Stimulated activated naive CD8-positive, alpha-beta T cell treated with anti-CD3 and anti-CD28 coated beads, Interleukin-15, Interleukin-2, amounts not matched to agents 100 ng/mL and 50 ng/mL, for 24 hours (primary cell): ENCODE measurements at regions not wholly inside any gene's neighbourhood (a gene's known extent, or its start where the extent isn't known, plus 50 kb on each side); places are given as distances from the start of the nearest gene placed in this dataset.

Source experiments
- H3K27ac Mint-ChIP-seq: one replicate; pipeline ENCODE4 v1.8.0; 2021; ENCODE audit warnings: mild to moderate bottlenecking, mixed read lengths
- H3K27me3 Mint-ChIP-seq: one replicate; pipeline ENCODE4 v1.8.0; 2021; ENCODE audit warnings: mixed read lengths
- H3K36me3 Mint-ChIP-seq: one replicate; pipeline ENCODE4 v1.8.0; 2021; ENCODE audit warnings: low read depth, mixed read lengths
- H3K4me1 Mint-ChIP-seq: one replicate; pipeline ENCODE4 v1.8.0; 2021; ENCODE audit warnings: low read depth, mixed read lengths
- H3K4me3 Mint-ChIP-seq: one replicate; pipeline ENCODE4 v1.8.0; 2021; ENCODE audit warnings: mild to moderate bottlenecking, mixed read lengths
- H3K9me3 Mint-ChIP-seq: one replicate; pipeline ENCODE4 v1.8.0; 2021; ENCODE audit warnings: mixed read lengths

DNA sequence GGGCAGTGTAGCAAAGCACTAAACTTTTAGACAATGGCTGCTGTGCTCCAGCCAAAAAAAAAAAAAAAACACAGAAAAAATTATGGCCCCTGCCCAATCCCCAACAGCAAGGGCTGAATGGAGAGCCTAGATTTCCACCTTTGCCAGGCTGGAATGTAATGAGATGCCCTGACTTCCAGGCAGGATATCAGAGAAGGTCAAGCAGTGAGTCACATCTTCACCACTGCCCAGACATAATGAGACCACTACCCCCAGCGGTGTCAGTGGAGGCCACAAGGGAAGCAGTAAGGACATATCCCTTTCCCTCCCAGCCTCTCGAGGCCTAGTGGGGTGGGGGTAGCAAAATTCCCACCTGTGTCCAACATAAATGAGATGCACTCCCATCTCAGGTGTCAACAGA is 216.3 kb upstream of the LEF1 start:
- H3K4me3 Mint-ChIP-seq = no peak overlapping the region
- peaks cover 5% of the 10 kb centered on the region for H3K27me3 Mint-ChIP-seq
- H3K27ac Mint-ChIP-seq = no peak overlapping the region
- no peaks in the 10 kb centered on the region for H3K36me3 Mint-ChIP-seq
- no peaks in the 10 kb centered on the region for H3K9me3 Mint-ChIP-seq
- H3K4me1 Mint-ChIP-seq = no peaks in the 10 kb centered on the region

DNA sequence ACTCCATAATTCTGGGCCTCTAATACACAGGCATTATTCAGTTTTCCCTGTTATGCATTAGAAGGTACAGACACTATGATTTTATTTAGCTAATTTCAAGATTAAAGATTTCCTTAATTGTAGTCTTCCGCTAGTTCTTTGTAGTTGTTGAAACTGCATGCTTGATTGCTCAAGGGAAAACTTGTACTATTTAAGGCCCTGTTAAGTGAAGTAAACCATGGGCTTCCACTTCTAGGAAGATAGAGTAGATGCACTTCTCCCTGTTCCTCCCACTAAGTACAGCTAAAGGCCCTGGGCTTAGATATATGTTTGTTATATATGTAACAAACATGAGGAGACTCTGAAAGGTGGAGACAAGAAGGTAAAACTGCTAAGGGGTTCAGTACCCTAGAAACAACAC is 215.8 kb upstream of the LEF1 start:
- peaks cover 5% of the 10 kb centered on the region for H3K27me3 Mint-ChIP-seq
- no peak overlapping the region for H3K4me3 Mint-ChIP-seq
- H3K9me3 Mint-ChIP-seq = peaks cover 3% of the 10 kb centered on the region
- no peaks in the 10 kb centered on the region for H3K4me1 Mint-ChIP-seq
- H3K36me3 Mint-ChIP-seq = no peaks in the 10 kb centered on the region
- no peak overlapping the region for H3K27ac Mint-ChIP-seq

DNA sequence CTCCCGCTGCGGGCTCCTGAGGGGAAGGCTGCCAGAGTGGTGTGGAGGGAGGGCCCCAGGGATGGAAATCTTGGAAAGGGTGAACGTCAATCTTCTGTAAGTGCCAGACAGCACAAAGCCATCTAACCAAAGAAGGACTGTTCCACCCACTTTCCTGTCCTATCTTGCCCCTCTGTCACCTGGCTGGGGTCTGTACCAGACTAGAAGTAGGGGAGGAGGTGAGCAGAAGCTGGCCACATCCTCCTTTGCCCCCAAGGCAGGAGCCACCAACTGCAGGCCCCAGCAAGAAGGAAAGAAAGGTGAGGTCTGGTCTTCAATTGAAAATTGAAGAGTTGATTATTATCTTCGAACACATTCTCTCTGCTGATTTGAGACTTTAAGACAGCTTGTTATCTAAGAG is 214.4 kb upstream of the LEF1 start:
- no peaks in the 10 kb centered on the region for H3K4me1 Mint-ChIP-seq
- no peak overlapping the region for H3K27ac Mint-ChIP-seq
- no peak overlapping the region for H3K4me3 Mint-ChIP-seq
- peaks cover 9% of the 10 kb centered on the region for H3K27me3 Mint-ChIP-seq
- H3K9me3 Mint-ChIP-seq = peaks cover 4% of the 10 kb centered on the region
- H3K36me3 Mint-ChIP-seq = no peaks in the 10 kb centered on the region

DNA sequence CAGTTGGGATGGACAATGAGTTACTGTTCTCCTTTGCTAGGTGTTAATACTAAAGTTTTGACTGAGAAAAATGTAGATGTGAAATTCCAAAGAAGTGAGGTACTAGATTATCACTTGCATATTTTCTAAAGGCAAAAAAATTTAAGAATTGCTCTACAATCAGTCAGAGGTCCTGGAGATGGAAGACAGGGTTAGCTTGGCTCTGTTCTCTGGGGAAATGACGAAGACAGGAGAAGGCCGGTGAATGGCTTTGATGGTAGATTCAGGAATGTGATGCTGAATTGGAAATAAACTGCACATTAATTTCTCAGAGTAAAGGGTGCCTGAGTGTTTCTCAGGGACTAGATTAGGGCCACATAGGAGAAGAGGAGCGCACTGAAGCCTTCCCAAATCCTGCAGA is 214.0 kb upstream of the LEF1 start:
- Mint-ChIP-seq H3K4me1 (no peaks in the 10 kb centered on the region), H3K27me3 (peaks cover 9% of the 10 kb centered on the region), H3K27ac (no peak overlapping the region), H3K36me3 (no peaks in the 10 kb centered on the region), H3K9me3 (peaks cover 4% of the 10 kb centered on the region), H3K4me3 (no peak overlapping the region)

DNA sequence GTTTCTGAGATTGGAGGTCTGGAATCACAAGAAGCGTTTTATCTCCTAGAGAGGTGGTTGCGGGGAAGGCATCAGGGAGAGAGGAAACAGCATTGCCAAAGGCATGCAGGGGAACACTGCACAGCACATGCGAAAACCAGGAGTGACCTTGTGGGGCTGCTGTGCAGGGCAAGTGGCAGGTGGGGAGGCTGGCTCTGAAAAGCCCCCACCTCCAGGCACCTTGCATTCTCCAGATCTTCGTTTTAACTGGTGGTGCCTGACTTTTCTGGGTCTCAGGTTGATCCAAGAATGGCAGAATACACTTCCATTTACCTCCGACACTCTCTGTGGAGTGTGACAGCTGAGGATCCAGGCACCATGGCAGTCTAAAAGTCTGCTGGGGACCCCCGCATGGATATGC is 209.4 kb upstream of the LEF1 start:
- Mint-ChIP-seq H3K27ac (no peak overlapping the region), H3K4me1 (peaks cover 4% of the 10 kb centered on the region), H3K9me3 (peaks cover 4% of the 10 kb centered on the region), H3K4me3 (no peak overlapping the region), H3K36me3 (no peaks in the 10 kb centered on the region), H3K27me3 (peaks cover 8% of the 10 kb centered on the region)

DNA sequence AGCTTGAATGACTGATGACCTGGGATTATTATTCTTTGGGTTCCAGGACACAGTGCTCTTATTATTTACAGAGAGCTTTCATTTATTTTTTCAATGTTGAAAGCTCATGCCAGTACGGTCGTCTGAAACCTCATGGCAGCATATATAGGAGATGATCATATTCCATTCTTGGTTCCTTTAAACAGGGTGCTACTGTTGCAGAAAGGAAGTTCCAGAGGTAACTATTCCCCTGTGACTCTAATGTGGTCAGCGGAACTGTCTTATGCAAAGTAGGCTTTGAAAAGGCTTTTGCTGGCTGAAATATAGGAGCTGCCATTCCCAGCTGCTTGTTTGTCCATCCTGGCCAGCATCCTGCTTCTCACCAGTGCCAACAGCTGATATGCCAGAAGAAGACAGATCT is 208.3 kb upstream of the LEF1 start:
- Mint-ChIP-seq H3K27ac (no peak overlapping the region), H3K4me3 (no peak overlapping the region), H3K4me1 (peaks cover 12% of the 10 kb centered on the region), H3K27me3 (peaks cover 12% of the 10 kb centered on the region), H3K36me3 (no peaks in the 10 kb centered on the region), H3K9me3 (peaks cover 4% of the 10 kb centered on the region)

DNA sequence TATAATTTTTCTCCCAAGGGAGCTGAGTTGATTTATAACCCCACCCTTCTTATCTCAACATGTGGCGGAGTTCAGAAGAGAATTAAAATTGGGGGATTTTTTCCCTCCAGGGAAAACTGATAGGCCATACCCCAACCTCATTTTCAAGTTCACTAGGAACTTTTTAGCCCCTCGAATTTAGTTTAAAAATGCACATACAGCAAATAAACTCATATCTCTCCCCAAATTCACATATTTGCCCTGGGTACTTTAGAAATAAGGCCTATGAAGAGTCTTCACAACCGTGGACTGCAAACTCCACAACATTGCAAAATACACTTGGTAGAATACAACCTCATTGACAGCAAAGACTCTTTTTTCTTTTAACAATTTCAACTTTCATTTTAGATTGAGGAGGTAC is 206.7 kb upstream of the LEF1 start:
- H3K27ac Mint-ChIP-seq = no peak overlapping the region
- peaks cover 4% of the 10 kb centered on the region for H3K9me3 Mint-ChIP-seq
- no peak overlapping the region for H3K4me3 Mint-ChIP-seq
- H3K4me1 Mint-ChIP-seq = peaks cover 25% of the 10 kb centered on the region
- no peaks in the 10 kb centered on the region for H3K36me3 Mint-ChIP-seq
- peaks cover 19% of the 10 kb centered on the region for H3K27me3 Mint-ChIP-seq

DNA sequence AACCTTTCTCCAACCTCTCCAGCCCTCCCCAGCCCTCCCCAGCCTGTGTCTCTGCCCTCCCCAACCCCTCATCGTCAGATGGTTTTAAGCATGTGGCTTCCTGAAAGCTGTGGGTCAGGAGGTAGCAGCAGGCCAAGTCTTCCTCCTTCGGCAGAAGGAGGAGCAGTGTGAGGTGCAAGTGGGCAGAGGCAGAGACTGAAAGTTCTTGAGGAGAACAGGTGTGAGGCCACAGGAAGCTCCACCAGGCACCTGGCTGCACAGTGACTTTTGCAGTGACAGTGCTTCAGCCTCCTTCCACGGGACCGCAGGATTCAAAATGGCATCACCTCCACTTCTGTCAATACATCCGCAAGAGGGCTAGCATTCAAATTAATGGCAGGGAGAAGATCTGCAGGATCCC is 203.9 kb upstream of the LEF1 start:
- H3K9me3 Mint-ChIP-seq = no peaks in the 10 kb centered on the region
- H3K4me1 Mint-ChIP-seq = peaks cover 36% of the 10 kb centered on the region
- no peak overlapping the region for H3K4me3 Mint-ChIP-seq
- H3K27ac Mint-ChIP-seq = no peak overlapping the region
- H3K27me3 Mint-ChIP-seq = peaks cover 20% of the 10 kb centered on the region
- no peaks in the 10 kb centered on the region for H3K36me3 Mint-ChIP-seq

DNA sequence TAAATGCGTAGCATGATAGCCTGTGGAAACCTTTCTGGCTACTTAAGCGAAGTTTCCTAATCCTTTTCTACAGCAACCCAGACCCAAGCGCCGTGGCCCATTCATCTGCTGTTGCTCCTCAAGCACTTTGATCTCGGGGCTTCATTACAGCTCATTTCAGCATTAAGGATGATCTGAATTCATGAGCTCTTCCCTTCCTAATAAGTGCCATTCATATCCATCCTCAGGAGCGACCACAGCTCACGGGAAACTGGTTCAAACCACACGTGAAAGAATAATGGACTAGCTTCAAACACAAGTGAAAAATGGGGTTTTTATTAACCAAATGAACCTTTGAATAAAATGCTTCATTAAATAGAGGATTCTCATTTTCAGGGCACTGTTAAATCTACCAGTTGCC is 202.6 kb upstream of the LEF1 start:
- peaks cover 36% of the 10 kb centered on the region for H3K4me1 Mint-ChIP-seq

DNA sequence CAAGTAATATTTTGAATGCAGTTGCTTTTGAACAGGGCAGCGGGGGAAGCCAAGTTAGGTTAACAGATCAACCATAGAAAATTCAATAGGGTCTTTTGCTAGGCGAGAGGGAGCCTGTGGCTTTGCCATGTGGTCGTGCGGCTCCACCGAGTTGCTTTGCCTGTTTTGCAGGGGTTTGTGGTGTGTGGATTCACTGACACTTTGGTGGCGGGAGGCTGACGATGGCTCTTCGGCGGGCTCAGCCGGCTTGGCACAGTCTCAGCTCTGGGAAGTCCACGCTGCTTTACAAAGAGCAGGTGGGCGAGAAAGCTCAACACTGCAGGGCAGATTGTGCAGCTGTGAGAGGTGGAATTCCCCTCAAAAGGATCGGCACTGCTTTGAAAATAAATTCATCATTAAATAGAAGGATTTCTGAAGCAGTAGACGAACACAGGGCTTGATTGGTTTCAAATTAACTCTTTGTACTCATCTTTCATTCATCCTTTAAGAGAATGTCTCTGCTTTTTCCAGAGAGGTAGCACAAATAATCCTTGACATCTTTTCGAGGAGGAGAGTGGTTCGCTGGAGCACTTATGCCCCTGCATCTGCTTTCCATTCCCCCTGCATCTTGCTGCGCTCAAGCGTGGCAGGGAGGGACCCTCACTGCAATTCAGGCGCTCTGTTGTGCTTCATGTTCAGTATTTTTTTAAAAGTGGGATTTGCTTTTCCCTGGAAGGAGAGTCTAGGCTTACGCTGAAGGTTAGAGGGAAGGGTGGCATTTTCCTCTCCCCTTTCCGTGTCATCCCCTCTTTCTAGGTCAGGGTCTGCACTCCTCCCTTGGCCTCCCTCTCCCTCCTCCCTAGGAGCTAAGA is 201.8 kb upstream of the LEF1 start:
- Mint-ChIP-seq H3K4me1 (peaks cover 36% of the 10 kb centered on the region), H3K4me3 (peak overlapping the region; percentile 78), H3K9me3 (no peaks in the 10 kb centered on the region), H3K36me3 (no peaks in the 10 kb centered on the region), H3K27ac (peak overlapping the region; percentile 82), H3K27me3 (peaks cover 20% of the 10 kb centered on the region)

More for the DNA sequence above, 202.6 kb upstream of the LEF1 start:
- no peaks in the 10 kb centered on the region for H3K9me3 Mint-ChIP-seq
- no peaks in the 10 kb centered on the region for H3K36me3 Mint-ChIP-seq
- H3K4me3 Mint-ChIP-seq = peak overlapping the region; percentile 78
- H3K27me3 Mint-ChIP-seq = peaks cover 20% of the 10 kb centered on the region
- H3K27ac Mint-ChIP-seq = no peak overlapping the region

DNA sequence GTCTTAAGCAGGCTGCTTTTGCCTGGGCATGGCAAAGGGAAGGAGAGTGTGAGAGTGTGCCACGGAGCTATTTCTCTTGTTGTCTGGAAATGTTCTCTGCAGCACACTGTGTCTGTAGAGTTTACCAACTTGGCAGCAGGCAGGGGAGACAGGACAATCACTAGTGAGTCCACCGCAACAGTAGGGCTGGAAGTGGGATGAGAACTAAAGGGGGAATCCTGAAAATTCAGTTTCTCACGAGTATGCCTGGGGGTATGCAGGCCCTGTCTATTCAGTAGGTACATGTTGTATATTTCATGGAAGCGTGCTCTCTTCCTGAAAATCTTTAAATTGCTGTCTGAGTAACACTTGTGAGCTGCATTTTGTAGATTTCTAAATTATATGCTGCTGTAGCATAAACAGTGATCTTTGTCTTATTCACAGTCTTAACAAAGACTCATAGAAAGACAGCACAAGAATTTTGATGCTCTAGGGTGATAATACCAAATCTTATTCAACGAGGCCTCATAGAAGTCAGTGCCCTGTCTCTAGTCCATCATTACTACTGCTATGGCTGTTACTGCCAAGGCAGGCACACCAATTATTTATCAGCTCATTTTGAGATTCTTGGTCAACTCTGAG is 200.4 kb upstream of the LEF1 start:
- peaks cover 20% of the 10 kb centered on the region for H3K27me3 Mint-ChIP-seq
- peaks cover 36% of the 10 kb centered on the region for H3K4me1 Mint-ChIP-seq
- no peaks in the 10 kb centered on the region for H3K9me3 Mint-ChIP-seq
- no peak overlapping the region for H3K4me3 Mint-ChIP-seq
- H3K27ac Mint-ChIP-seq = no peak overlapping the region
- H3K36me3 Mint-ChIP-seq = no peaks in the 10 kb centered on the region

DNA sequence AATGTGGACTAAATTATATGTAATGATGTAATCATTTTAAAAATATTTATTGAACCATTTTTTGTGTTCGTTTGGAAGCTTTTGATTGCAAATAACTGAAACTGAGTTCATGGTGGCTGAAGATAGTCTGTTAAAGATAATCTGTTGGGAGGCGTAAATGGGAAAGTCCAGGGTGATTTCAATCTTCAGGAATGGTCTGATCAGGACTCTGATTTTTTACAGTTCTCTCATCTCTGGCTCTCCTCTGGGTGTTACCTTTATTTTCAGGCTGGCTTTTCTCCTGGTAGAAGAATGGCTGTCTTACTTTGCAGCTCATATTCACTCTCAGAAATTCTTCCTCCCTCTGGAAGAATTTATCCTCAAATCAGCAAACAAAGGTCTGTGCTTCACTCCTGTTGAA is 199.0 kb upstream of the LEF1 start:
- no peak overlapping the region for H3K4me3 Mint-ChIP-seq
- peaks cover 29% of the 10 kb centered on the region for H3K4me1 Mint-ChIP-seq
- H3K9me3 Mint-ChIP-seq = no peaks in the 10 kb centered on the region
- no peaks in the 10 kb centered on the region for H3K36me3 Mint-ChIP-seq
- no peak overlapping the region for H3K27ac Mint-ChIP-seq
- H3K27me3 Mint-ChIP-seq = peaks cover 12% of the 10 kb centered on the region

DNA sequence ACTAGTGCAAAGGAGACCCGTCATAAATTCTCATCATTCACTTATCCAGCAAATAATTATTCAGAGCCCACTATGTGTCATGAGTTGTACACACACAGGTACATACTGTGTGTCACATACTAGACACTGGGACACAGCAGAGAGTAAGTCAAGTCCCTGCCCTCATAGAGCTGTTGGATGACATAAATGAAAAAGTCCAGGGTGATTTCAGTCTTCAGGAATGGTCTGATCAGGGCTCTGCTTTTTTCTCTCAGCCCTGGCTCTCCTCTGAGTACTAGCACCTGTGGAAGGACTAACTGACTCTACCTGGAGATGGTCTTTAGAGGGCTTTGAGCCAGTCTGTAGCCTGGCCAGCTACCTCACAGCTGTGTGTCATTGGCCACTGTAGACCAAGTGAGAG is 198.0 kb upstream of the LEF1 start:
- H3K4me1 Mint-ChIP-seq = peaks cover 30% of the 10 kb centered on the region

DNA sequence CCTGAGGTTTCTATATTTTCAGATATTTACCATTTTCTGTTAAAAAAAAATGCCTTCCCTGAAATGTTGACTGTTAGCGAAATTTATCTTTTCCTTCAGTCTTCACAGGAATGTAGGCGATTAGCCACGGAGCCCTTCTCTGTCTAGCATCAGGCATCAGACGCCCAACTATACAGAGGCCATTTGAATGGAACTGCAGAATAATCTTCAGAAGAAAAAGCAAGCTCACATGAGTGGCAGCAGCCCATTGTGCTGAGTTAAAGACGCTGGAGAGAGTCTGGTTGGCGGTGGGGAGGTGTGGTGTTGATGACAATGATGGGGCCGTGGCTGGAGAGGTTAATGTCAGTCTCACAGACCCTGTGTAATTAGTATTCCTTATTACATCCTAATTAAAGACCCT is 196.8 kb upstream of the LEF1 start:
- no peak overlapping the region for H3K27ac Mint-ChIP-seq
- peaks cover 32% of the 10 kb centered on the region for H3K4me1 Mint-ChIP-seq
- peaks cover 4% of the 10 kb centered on the region for H3K27me3 Mint-ChIP-seq
- H3K9me3 Mint-ChIP-seq = no peaks in the 10 kb centered on the region
- no peak overlapping the region for H3K4me3 Mint-ChIP-seq
- H3K36me3 Mint-ChIP-seq = no peaks in the 10 kb centered on the region

More for the DNA sequence above, 198.0 kb upstream of the LEF1 start:
- Mint-ChIP-seq H3K36me3 (no peaks in the 10 kb centered on the region), H3K27ac (no peak overlapping the region), H3K4me3 (no peak overlapping the region), H3K27me3 (peaks cover 12% of the 10 kb centered on the region), H3K9me3 (no peaks in the 10 kb centered on the region)

DNA sequence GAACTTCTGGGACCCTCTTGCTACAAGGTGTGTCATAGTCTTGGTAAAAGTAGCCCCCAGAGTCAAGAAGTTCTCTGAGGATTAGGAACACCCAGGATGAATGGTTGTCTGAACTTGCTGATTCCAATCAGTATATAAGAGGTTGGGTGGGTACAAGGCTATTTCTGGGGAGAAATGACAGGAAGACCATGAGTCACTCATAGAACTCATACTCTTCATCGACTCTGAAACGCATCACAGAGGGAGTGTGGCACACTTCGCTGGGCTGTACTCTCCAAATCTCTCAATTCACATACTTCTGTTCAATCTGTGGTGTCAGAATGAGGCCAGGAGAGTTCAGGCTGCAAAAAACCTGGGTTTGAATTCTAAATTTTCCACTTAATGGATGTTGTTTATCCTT is 193.2 kb upstream of the LEF1 start:
- no peaks in the 10 kb centered on the region for H3K27me3 Mint-ChIP-seq
- H3K4me3 Mint-ChIP-seq = no peak overlapping the region
- no peaks in the 10 kb centered on the region for H3K9me3 Mint-ChIP-seq
- H3K4me1 Mint-ChIP-seq = peaks cover 50% of the 10 kb centered on the region
- no peak overlapping the region for H3K27ac Mint-ChIP-seq
- no peaks in the 10 kb centered on the region for H3K36me3 Mint-ChIP-seq

DNA sequence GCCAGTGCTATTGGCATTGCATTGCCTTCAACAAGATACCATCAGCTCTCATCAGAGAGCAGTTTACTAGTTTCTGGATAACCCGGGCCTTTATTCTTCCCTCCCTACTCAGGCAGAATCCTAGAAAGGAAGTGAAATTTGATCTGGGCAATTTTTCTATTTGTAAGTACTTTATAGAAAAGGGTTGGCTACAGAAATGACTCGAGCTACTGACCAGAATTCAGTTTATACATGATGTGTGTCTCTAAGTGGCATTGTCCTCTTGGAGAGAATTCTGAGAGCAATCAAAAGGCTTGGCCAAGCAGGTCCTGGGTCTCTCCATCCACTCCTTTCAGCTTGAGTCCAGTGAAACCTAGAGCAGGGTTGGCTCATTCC is 192.7 kb upstream of the LEF1 start:
- no peak overlapping the region for H3K4me3 Mint-ChIP-seq
- peaks cover 55% of the 10 kb centered on the region for H3K4me1 Mint-ChIP-seq
- no peaks in the 10 kb centered on the region for H3K9me3 Mint-ChIP-seq
- H3K36me3 Mint-ChIP-seq = no peaks in the 10 kb centered on the region
- no peaks in the 10 kb centered on the region for H3K27me3 Mint-ChIP-seq
- H3K27ac Mint-ChIP-seq = no peak overlapping the region
